GM21390 (cell line): ENCODE measurements at regions not wholly inside any gene's neighbourhood (a gene's known extent, or its start where the extent isn't known, plus 50 kb on each side); places are given as distances from the start of the nearest gene placed in this dataset.
"Not testable (repeated sequence)": the region's sequence is repeated elsewhere in the genome, so short reads cannot be mapped to it uniquely, and the experiment has no call there.

Source experiments
- ATAC-seq: cut with Tn5 transposase; IDR thresholded peaks from one replicate; pipeline ENCODE4 v1.9.1; 2021; ENCODE audit not compliant: unreplicated experiment

DNA sequence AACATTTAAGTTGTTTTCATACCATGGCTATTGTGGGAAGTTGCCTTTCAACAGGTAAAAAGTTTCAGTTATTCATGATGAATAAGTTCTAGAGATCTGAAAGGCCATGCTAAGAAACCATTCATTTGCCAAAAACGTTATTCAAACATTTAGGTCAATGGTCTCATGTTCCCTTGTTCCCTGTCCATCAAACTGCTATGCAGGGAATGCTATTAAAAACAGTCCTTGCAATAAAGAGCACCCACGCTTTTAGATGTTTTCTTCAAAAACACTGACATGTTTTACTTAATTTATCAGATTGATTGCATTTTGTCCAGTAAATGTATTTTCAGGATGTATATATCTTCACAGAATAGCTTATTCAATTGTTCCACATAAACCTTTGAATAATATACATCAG, 573.2 kb upstream of the PCDH20 start:
- no peak for ATAC-seq

DNA sequence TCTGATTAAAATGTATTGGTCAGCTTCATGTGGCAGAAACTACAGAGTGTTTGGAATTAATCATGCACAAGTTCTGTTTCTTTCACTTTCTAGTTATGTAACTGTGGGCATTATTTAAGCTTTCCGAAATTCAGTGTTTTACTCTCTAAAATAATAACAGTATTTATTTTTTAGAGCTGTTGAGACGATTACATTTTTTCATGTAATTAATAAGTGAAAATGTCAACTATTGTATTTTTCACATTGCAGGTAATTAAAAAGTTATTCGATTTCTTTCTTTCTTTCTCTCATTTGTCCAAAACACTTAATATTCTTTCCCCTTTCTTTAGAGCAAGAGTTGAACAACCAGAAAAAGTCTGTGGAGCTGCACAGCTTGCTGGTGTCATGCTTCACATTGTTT, 559.4 kb upstream of the PCDH20 start:
- ATAC-seq: no peak

DNA sequence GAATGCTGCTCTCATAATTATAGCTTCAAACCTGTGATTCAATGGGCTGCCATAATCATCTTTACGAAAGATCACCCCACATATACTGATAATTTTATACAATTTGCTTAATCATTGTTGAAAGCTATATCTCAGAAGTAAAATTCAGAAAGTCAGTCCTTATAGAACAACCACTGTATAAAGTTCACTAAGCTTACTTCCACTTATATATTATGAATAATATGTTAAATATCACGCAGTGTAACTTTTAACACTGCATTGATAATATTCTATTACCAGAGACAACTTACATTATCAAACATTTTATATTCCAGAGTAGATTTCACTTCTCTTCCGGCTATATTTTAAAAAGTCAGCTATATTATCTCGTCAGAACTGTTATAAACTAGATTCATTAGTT, 550.1 kb upstream of the PCDH20 start:
- no peak for ATAC-seq

DNA sequence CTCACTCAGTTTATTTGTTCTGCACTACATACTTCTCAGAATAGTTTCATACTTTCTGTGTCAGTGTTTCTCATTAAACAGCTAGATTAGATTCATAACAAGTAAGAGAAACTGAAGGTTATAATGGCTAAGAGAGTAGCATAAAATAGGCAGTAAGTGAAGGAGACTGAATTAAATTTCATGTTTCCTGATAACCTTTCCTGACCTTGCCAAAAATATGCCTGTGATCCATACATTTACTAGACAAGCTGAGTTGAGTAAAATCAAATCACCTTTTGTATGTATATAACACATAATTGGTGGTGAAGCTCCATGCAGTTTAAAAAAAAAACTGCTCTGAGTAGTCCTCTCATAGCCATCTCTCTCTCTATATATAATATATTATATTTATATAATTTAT, 545.3 kb upstream of the PCDH20 start:
- no peak for ATAC-seq

DNA sequence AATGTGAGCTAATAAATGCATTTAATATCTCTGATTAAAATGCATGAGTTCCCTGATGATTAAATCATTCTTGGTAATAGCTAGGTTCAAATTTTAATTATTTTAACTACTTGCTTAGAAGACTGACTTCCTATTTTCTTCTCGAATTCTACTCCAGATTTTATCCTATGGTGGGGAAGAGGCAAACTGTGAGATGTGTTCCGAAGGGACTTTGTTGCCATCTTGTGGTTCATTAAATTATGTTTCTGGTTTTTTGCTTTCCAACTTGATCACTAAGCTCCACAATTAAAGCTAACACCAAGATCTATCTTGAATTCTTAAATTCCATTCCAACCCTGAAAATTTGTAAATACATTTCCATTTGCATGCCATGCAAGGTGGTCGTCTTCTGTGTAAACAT, 538.4 kb upstream of the PCDH20 start:
- no peak for ATAC-seq

DNA sequence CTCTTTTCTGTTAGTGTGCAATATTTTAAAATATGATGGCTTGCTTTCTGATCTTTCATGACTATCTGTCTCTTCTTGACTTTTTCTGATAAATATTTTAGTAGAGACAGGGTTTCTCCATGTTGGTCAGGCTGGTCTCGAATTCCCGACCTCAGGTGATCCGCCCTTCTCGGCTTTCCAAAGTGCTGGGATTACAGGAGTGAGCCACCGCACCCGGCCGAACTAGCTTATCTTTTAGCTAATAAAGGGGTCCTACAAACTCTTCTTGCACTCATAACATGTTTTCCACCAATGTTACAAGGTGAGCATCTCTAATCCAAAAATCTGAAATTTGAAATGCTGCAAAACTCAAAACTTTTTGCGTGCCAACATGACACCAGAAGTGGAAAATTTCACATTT, 535.2 kb upstream of the PCDH20 start:
- ATAC-seq: no peak

DNA sequence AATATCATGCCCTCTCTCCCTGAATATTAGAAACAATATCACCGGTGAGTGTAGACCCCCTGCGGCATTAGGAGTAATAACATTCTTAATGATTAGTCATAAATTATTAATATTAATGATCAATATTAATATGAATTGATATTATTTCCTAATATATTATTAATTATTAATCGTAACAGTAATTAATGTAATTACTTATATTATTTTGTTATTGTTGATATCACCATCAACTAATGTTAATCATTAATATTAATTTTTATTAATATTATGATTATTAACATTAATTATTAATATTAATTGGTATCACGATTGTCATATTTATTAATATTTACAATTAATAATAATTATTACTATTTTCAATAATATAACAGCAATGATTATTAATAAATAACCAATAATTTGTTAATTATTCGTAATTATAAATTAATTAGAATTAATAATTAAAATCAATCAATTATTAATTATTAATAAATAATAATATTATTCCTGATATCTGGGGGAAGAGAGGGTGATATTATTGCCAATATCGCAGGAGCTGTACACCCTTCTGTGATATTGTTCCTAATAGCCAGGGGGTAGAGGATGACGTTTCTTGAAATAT, 528.8 kb upstream of the PCDH20 start:
- no peak for ATAC-seq

DNA sequence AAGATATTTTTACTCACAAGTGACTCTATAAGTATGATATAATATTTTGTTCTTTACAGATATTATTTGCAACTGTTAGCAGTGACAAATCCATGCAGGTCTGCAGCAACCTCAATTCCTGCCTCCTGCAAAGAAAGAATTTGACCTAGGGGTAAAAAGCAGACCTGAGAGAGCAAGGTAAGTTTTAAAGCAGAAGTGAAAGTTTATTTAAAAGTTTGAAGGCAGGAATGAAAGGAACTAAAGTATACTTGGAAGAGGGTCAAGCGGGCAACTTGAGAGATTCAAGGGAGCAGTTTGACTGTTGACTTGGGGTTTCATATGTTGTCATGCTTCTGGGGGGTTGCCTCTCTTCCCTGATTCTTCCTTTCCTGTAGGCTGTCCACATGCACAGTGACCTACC, 520.1 kb upstream of the PCDH20 start:
- ATAC-seq: no peak

DNA sequence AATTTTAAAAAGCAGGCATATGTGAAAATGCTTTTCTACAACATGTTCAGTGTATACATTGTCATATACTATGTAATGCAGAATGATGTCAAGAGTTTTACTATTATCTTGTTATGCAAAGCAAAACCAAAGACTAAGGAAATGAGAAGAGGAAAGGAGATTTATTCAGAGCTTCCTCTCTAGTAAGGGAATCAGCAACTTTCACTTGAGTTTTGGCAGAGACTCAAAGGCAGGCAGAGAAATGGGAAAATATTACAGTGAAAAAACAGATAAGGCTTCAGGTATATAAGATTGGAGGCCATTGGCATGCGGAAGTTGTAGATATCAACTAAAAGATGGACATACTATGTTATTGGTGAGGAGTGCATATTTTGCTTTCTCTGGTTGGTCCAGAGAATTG, 512.0 kb upstream of the PCDH20 start:
- no peak for ATAC-seq

DNA sequence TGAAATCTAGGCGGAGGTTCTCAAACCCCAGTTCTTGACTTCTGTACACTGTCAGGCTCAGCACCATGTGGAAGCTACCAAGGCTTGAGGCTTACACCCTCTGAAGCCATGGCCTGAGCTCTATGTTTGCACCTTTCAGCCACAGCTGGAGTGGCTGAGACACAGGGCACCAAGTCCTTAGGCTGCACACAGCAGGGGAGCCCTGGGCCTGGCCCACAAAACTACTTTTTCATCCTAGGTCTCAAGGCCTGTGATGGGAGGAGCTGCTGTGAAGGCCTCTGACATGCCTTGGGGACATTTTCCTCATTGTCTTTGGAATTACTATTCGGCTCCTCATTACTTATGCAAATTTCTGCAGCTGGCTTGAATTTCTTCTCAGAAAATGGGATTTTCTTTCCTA, 503.2 kb upstream of the PCDH20 start:
- ATAC-seq: no peak

DNA sequence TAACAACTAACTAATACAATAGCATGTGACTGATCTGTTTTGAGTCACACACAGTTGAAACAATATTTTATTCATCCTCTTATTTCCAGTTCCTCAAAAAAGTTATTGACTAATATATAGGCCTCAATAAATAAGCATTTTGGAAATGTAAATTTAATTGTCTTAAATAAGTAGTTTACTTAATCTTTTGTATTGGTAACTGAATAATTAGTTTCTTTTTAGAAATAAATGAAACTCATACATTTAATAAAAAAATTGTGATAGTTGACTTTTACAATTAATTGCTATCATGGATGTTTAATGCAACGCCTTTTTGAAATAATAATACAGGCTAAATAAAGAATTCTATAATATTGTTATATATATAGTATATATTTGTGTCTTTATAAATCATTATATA, 500.8 kb upstream of the PCDH20 start:
- ATAC-seq: no peak

DNA sequence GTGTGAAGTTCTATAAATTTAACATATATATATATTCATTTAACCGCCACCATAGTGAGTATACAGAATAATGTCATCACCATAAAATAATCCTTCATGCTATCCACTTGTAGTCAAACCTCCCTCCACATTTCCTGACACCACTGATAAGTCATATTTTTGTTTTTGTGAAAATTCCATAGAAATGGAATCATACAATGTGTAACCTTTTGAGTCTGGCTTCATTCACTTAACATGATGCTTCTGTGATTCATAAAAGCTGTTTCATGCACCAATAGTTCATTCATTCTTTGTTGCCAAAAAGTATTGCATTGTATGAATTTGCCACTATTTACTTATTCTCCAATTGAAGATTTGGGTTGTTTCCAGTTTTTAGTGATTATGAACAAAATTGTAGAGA, 497.5 kb upstream of the PCDH20 start:
- no peak for ATAC-seq

DNA sequence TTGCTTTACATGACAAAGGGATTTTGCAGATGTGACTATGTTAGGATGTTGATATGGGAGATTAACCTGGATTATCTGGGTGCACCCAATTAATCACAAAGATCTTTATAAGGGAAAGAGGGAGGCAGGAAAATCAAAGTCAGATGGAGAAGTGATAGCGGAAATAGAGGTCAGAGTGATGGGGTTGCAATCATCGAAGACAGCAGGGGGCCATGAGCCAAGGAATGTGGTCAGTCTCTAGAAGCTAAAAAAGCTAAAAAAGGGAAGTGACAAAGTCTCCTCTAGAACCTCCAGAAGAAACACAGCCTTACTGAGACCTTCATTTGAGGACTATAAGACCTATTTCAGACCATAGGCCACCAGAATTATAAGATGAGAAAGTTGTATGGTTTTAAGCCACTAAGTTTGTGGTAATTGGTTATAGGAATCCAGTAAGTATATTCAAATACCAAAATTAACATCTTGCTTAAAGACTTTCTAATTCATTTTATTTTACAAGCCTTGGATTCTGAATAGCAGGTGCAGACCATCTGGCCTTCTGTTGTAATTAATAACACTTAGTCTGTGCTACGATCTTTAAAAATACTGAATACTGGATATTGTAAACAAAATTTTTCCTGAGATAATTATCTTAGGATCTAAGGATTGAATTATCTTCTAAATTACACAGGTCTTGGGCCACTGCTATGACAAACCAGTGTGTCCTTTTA, 493.4 kb upstream of the PCDH20 start:
- no peak for ATAC-seq

DNA sequence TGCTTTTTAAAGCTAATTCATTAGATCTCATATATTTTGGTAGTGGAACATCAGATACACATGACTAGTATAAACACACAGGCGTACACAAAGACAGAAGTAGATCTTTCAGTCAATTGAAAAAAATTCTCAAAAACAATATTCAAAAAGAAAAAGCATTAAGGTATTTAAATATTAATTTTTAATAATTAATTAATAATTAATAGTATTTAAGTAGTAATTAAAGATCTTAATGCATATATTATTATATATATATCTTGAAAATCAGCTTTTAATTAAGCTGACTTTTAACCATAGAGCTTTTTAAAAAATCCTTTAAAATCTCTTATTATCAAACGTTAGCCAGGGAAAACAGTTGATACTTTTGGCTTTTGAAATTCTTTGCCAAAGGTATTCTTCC, 489.4 kb upstream of the PCDH20 start:
- ATAC-seq: no peak

DNA sequence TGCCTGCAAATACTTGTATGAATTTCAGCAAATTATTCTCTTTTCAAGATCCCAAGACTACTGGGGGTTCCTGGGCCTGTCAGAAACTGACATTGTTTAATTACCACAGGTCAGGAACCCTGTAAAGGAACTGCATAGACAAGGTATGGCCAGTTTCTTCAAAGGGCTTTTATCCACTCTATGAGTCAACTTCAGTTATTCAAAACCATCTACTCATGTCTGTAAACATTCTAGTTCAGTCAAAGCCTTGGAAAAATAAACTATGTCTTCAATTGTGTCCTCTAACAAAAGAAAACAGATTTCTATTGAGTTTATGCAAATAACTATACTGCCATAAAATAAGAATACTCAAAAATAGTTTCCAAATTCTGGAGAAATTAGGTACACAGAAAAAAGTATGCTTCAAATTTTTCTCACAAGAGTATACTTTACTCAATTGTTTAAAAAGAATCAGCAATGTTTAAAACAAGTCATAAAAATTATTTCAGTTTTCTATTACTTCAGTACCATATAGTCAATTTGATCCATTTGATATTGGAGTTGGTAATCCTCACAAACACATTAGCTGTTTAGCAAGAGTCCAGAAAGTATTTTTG, 486.4 kb upstream of the PCDH20 start:
- no peak for ATAC-seq

DNA sequence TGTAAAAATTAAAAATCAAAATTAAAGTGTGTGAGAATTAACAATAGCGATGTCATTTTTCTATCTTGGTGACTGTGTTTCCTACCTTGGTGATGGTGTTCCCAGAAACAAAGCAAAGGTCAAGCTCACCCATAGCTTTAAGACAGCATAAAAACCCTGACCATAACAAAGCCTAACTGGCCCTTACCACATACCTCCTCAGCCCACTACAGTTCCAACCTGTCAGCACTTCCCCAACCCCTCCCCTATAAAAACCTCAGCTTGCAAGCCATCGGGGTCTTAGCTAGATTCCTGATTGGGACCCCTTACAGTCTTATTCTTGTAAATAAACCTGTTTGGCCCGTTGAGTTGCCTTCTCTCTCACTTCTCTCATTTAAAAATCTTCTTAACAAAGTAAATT, 484.4 kb upstream of the PCDH20 start:
- ATAC-seq: no peak

DNA sequence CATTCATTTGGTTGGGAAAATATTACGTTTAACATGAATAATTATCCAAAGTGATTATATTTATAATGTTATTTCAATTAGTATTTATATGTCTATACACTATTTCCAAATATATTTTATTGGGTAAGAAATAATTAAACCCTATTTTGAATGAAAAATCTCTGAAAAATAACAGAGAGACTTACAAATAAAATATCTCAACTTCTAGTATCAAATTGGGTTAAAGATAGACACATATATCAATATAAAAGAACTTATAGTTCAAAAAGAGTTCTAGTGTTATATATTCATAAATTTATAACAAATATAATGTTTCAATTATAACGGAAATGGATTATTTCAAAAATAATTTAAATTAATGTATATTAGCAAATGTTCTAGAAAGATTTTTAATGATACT, 482.6 kb upstream of the PCDH20 start:
- ATAC-seq: no peak

DNA sequence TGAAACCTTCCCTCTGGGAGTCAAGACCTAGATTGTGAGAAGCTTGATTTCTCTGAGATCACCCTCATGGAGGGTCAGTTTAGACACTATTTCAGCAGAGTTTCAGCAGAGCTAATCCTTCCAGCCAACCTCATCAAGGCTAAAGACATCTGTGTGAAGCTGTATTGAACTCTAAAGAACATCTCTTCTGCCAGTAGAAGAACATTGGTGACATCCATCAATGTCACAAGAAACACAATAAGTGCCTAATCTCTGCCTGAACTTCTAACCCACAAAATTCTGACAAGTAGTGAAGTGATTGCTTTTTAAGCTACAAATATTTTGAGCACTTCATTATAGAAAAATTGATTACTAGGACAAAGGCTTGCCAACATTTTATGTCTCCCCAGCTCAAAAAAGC, 475.8 kb upstream of the PCDH20 start:
- no peak for ATAC-seq

DNA sequence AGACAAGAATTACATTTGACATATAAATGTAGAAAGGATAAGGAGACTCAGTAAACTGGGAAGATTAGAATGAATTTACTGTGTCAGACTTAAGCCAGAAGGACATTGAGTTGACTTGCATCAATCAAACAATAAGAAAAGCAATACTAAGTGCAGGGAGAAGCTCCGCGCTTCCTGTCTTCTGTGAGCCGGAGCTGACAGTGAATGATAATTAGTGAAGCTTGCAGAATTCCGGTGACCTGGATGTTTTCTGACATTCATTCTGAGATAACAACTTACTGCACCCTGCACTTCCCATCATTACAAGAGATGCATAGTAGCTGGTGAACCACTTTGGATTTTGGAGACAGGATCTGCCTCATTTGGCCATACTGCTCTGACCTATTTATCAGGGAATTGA, 469.2 kb upstream of the PCDH20 start:
- no peak for ATAC-seq

DNA sequence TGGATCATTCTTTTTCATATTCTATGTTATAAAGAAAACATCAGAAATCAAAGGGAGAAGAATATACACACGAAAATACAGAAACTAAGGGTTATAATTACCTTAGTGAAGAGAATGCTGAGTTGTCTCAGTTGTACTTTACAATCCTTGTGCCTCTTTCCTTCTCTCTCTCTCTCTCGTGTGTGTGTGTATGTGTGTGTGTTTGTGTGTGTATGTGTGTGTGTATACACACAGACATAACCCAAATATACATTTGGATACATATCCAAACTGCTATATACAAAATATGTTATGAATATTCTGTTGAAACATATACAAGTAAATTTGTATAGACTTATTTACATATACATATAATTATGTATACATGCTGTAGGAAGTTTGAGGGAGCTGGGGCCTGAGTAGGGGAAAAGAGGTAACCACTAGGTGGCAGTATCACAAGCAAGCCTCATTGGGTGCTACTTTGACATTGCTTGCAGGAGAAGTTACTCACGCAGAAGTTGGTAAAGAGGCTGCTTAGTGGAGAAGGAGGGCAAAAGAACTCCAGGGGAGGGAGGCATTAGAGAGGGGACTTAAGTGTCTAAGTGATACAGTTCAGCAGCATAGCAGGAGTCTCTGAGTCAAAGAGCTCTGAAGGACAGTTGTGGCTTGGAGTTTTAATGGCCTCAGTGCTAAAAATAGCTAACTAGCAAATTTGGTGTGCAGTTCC, 465.1 kb upstream of the PCDH20 start:
- peak; percentile 81 for ATAC-seq

DNA sequence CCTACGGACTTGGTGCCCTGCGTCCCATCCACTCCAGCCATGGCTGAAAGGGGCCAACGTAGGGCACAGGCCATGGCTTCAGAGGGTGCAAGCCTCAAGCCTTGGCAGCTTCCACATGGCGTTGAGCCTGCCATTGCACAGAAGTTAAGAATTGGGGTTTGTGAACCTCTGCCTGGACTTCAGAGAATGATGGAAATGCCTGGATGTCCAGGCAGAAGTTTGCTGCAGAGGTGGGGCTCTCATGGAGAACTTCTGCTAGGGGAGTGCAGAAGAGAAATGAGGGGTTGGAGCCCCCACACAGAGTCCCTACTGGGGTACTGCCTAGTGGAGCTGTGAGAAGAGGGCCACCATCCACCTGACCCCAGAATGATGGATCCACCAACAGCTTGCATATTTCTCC, 462.9 kb upstream of the PCDH20 start:
- ATAC-seq: not testable (repeated sequence)

DNA sequence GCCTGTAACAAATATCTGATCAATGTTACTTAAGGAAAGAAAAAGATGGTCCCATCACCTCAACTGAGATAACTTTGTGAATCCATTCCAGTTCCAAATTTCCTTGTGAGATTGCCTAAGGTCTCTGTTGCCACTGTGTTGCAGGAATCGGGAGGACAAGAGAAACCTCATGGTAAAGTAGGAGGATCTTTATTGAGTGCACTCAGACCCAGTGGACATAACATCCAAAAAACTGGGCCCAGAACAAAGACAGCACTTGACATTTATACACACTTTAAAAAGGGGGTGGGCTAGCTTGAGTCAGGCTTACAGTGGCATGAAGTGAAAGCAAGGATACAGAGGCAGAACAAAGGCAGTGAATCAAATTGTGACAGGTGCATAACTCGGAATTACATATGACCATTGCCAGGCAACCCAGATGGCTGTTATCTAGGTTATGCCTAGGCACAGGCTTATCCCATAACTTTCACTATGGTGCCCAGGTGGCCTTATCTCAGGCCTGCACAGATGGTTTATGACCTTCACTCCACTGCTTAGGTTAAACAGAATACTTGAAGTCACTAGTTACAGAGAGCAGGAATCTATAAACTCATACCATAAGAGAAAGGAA, 459.4 kb upstream of the PCDH20 start:
- no peak for ATAC-seq
